ENCODE measurements at regions not wholly inside any gene's neighbourhood (a gene's known extent, or its start where the extent isn't known, plus 50 kb on each side); places are given as distances from the start of the nearest gene placed in this dataset.

- no peak for TF ChIP-seq ZNF274 (IDR thresholded peaks at IDR 0.05; ENCODE audit: low read depth, low read length)
- TF ChIP-seq SUZ12 (IDR thresholded peaks at IDR 0.05; ENCODE audit: extremely low read depth, insufficient read depth, insufficient read length) = no peak
- TF ChIP-seq YY1 (IDR thresholded peaks at IDR 0.05; ENCODE audit: insufficient read depth, insufficient read length) = no peak
Observed at GRCh38 chr6:145261758-145262157, 473.6 kb downstream of the EPM2A start.

Measured in NT2/D1 (cell line).